IPS-15b (cell line): ENCODE measurements at regions not wholly inside any gene's neighbourhood (a gene's known extent, or its start where the extent isn't known, plus 50 kb on each side); places are given as distances from the start of the nearest gene placed in this dataset.
"Not testable (repeated sequence)": the region's sequence is repeated elsewhere in the genome, so short reads cannot be mapped to it uniquely, and the experiment has no call there.

ENCODE experiments used
- H3K27me3 ChIP-seq: one replicate; pipeline ENCODE4 v1.6.1; 2013; ENCODE audit warnings: low read length; ENCODE audit not compliant: control insufficient read depth, insufficient read depth
- H3K36me3 ChIP-seq: one replicate; pipeline ENCODE4 v1.6.1; 2013; ENCODE audit warnings: low read length; ENCODE audit not compliant: control insufficient read depth, insufficient read depth
- H3K4me1 ChIP-seq: one replicate; pipeline ENCODE4 v1.6.1; 2013; ENCODE audit warnings: mild to moderate bottlenecking, low read length; ENCODE audit not compliant: control insufficient read depth, insufficient read depth
- H3K4me3 ChIP-seq: one replicate; pipeline ENCODE4 v1.5.1; 2013; ENCODE audit warnings: low read depth, low read length
- H3K9ac ChIP-seq: one replicate; pipeline ENCODE4 v1.6.1; 2013; ENCODE audit warnings: low read depth, mild to moderate bottlenecking, low read length
- H3K9me3 ChIP-seq: one replicate; pipeline ENCODE4 v1.6.1; 2013; ENCODE audit warnings: mild to moderate bottlenecking, low read length; ENCODE audit not compliant: control insufficient read depth, insufficient read depth

GRCh38 chr5:136453986-136454758 lies 88.8 kb upstream of the TRPC7 start:
- Histone ChIP-seq H3K36me3 (no peaks in the 10 kb centered on the region), H3K9me3 (no peaks in the 10 kb centered on the region), H3K4me1 (no peaks in the 10 kb centered on the region), H3K27me3 (no peaks in the 10 kb centered on the region), H3K4me3 (no peak overlapping the region), H3K9ac (no peak overlapping the region)

GRCh38 chr5:136453199-136453598 lies 87.9 kb upstream of the TRPC7 start:
- Histone ChIP-seq H3K4me1 (no peaks in the 10 kb centered on the region), H3K36me3 (no peaks in the 10 kb centered on the region), H3K9me3 (no peaks in the 10 kb centered on the region), H3K9ac (no peak overlapping the region), H3K4me3 (no peak overlapping the region), H3K27me3 (no peaks in the 10 kb centered on the region)

GRCh38 chr5:136447576-136447975 lies 82.2 kb upstream of the TRPC7 start:
- not testable (repeated sequence) for H3K36me3 ChIP-seq, H3K4me3 ChIP-seq, H3K4me1 ChIP-seq, H3K9me3 ChIP-seq, H3K27me3 ChIP-seq, H3K9ac ChIP-seq

- no peaks in the 10 kb centered on the region for H3K36me3 ChIP-seq
- no peaks in the 10 kb centered on the region for H3K9me3 ChIP-seq
- H3K4me1 ChIP-seq, result no peaks in the 10 kb centered on the region
- H3K4me3 ChIP-seq, result no peak overlapping the region
- H3K27me3 ChIP-seq, result no peaks in the 10 kb centered on the region
- H3K9ac ChIP-seq, result no peak overlapping the region
Measured at GRCh38 chr5:136446565-136446964, 81.2 kb upstream of the TRPC7 start.

GRCh38 chr5:136444099-136444498 lies 78.8 kb upstream of the TRPC7 start:
- H3K36me3 ChIP-seq, H3K9ac ChIP-seq, H3K27me3 ChIP-seq, H3K4me1 ChIP-seq, H3K4me3 ChIP-seq, H3K9me3 ChIP-seq: not testable (repeated sequence)

GRCh38 chr5:136439367-136439766 lies 74.0 kb upstream of the TRPC7 start:
- Histone ChIP-seq H3K4me3 (no peak overlapping the region), H3K9ac (no peak overlapping the region), H3K4me1 (no peaks in the 10 kb centered on the region), H3K9me3 (no peaks in the 10 kb centered on the region), H3K36me3 (no peaks in the 10 kb centered on the region), H3K27me3 (no peaks in the 10 kb centered on the region)

- no peak overlapping the region for H3K4me3 ChIP-seq
- H3K4me1 ChIP-seq, result no peaks in the 10 kb centered on the region
- H3K36me3 ChIP-seq, result no peaks in the 10 kb centered on the region
- no peaks in the 10 kb centered on the region for H3K9me3 ChIP-seq
- H3K9ac ChIP-seq, result no peak overlapping the region
- H3K27me3 ChIP-seq, result no peaks in the 10 kb centered on the region
Measured at GRCh38 chr5:136435946-136436543, 70.7 kb upstream of the TRPC7 start.

GRCh38 chr5:136434795-136435194 lies 69.5 kb upstream of the TRPC7 start:
- Histone ChIP-seq H3K4me3 (no peak overlapping the region), H3K27me3 (no peaks in the 10 kb centered on the region), H3K9me3 (no peaks in the 10 kb centered on the region), H3K36me3 (no peaks in the 10 kb centered on the region), H3K9ac (no peak overlapping the region), H3K4me1 (no peaks in the 10 kb centered on the region)

GRCh38 chr5:136432705-136433104 lies 67.4 kb upstream of the TRPC7 start:
- Histone ChIP-seq H3K4me1 (no peaks in the 10 kb centered on the region), H3K9ac (no peak overlapping the region), H3K9me3 (no peaks in the 10 kb centered on the region), H3K4me3 (no peak overlapping the region), H3K36me3 (no peaks in the 10 kb centered on the region), H3K27me3 (no peaks in the 10 kb centered on the region)

GRCh38 chr5:136430081-136430480 lies 64.7 kb upstream of the TRPC7 start:
- Histone ChIP-seq H3K4me1 (no peaks in the 10 kb centered on the region), H3K36me3 (no peaks in the 10 kb centered on the region), H3K27me3 (no peaks in the 10 kb centered on the region), H3K9me3 (no peaks in the 10 kb centered on the region), H3K9ac (no peak overlapping the region), H3K4me3 (no peak overlapping the region)

GRCh38 chr5:136427426-136427825 lies 62.1 kb upstream of the TRPC7 start:
- Histone ChIP-seq H3K27me3 (no peaks in the 10 kb centered on the region), H3K9ac (no peak overlapping the region), H3K4me1 (no peaks in the 10 kb centered on the region), H3K9me3 (no peaks in the 10 kb centered on the region), H3K36me3 (no peaks in the 10 kb centered on the region), H3K4me3 (no peak overlapping the region)

GRCh38 chr5:136425921-136426320 lies 60.6 kb upstream of the TRPC7 start:
- Histone ChIP-seq H3K4me3 (no peak overlapping the region), H3K4me1 (no peaks in the 10 kb centered on the region), H3K36me3 (no peaks in the 10 kb centered on the region), H3K27me3 (peaks cover 3% of the 10 kb centered on the region), H3K9me3 (no peaks in the 10 kb centered on the region), H3K9ac (no peak overlapping the region)
